K562 (cell line): ENCODE measurements at regions not wholly inside any gene's neighbourhood (a gene's known extent, or its start where the extent isn't known, plus 50 kb on each side); places are given as distances from the start of the nearest gene placed in this dataset.

ENCODE experiments used
- GABPB1 ChIP-seq: sonication (generic); formaldehyde crosslinking; IDR thresholded peaks from 2 replicates; pipeline ENCODE4 v1.8.0; 2022; ENCODE audit warnings: mild to moderate bottlenecking, missing genetic modification reagents
- RBM17 ChIP-seq: fragments of 200-400 bp; formaldehyde crosslinking; IDR thresholded peaks from 2 replicates; pipeline ENCODE4 v1.6.1; 2017; ENCODE audit warnings: low read depth, mild to moderate bottlenecking, low read length, borderline replicate concordance
- RBM25 ChIP-seq: fragments of 200-400 bp; formaldehyde crosslinking; IDR thresholded peaks from 2 replicates; pipeline ENCODE4 v1.6.1; 2018; ENCODE audit warnings: low read length, low read depth, moderate library complexity; ENCODE audit not compliant: severe bottlenecking
- ZNF408 ChIP-seq: fragments of 250-450 bp; sonication (Bioruptor Pico); IDR thresholded peaks from 2 replicates; pipeline ENCODE4 v1.4.0; 2020; ENCODE audit warnings: low read depth, mild to moderate bottlenecking, moderate library complexity
- TF ChIP-seq, protein P1 (sequence below), 2 experiments: fragments of 450-650 bp; IDR thresholded peaks; 2 replicates each; pipeline ENCODE4 v1.6.1; 2016; ENCODE audit warnings: mild to moderate bottlenecking in 2 of 2, borderline replicate concordance in 1 of 2, low read depth in 1 of 2, moderate library complexity in 1 of 2

DNA sequence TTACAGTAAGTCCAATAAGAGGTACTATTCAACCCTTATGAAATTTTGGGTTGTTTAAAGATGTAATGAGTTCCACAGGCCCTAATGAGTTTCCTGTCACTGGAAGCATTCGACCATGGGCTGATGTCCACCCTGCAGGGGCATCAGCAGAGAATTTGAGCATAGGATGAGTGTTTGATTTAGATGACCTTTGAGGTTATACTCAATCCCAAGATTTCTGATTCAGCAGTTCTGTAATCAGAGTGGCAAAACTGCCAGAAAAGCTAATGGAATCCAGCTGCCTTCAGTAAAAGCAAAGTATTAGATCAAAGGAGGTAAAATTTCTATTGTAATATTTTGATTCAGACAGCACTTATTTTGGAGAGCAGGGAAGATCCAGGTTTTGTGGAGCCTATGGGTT lies 68.3 kb downstream of the COX7C start (continued):
- TF ChIP-seq, protein P1, sequence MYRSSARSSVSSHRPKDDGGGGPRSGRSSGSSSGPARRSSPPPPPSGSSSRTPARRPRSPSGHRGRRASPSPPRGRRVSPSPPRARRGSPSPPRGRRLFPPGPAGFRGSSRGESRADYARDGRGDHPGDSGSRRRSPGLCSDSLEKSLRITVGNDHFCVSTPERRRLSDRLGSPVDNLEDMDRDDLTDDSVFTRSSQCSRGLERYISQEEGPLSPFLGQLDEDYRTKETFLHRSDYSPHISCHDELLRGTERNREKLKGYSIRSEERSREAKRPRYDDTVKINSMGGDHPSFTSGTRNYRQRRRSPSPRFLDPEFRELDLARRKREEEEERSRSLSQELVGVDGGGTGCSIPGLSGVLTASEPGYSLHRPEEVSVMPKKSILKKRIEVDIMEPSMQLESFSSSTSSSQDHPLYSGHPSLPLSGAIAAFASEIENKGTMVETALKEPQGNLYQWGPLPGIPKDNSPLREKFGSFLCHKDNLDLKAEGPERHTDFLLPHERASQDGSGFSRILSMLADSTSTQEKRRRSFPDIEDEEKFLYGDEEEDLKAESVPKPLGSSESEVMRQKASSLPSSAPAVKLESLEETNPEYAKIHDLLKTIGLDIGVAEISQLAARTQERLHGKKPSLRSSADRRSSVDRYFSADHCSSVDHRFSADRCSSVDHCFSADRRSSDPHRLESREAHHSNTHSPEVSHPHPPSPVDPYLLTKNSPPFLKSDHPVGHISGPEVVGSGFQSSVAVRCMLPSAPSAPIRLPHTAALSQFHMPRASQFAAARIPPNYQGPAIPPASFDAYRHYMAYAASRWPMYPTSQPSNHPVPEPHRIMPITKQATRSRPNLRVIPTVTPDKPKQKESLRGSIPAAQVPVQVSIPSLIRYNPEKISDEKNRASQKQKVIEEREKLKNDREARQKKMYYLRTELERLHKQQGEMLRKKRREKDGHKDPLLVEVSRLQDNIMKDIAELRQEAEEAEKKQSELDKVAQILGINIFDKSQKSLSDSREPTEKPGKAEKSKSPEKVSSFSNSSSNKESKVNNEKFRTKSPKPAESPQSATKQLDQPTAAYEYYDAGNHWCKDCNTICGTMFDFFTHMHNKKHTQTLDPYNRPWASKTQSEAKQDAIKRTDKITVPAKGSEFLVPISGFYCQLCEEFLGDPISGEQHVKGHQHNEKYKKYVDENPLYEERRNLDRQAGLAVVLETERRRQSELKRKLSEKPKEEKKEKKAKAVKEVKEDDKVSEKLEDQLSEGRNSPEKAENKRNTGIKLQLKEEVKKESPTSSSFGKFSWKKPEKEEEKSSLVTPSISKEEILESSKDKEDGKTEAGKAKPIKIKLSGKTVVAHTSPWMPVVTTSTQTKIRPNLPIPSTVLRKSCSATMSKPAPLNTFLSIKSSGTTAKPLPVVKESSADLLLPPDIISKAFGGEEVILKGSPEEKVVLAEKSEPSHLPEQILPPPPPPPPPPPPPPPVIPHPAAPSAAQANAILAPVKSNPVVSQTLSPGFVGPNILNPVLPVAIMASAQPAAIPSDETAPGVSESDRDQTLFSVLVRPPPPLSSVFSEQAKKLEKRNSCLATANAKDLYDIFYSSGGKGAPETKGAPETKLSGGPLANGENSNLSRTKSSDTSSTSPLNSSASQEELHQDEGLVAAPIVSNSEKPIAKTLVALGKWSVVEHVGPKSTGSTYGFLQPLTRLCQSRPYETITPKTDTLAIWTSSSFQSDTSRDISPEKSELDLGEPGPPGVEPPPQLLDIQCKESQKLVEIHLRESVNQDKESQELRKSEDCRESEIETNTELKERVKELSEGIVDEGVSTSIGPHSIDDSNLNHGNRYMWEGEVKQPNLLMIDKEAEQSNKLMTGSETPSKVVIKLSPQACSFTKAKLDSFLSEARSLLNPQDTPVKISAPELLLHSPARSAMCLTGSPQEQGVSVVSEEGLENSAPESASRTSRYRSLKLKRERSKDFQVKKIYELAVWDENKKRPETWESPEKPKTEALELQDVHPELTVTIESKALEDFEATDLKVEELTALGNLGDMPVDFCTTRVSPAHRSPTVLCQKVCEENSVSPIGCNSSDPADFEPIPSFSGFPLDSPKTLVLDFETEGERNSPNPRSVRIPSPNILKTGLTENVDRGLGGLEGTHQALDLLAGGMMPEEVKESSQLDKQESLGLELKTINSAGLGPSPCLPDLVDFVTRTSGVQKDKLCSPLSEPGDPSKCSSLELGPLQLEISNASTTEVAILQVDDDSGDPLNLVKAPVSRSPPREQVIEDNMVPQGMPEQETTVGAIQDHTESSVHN (IDR thresholded peaks at IDR 0.05; ENCODE audit: borderline replicate concordance in 1 of 2, low read depth in 1 of 2): no peak
- TF ChIP-seq ZNF408 (CRISPR knock-in tag): no peak
- no peak for TF ChIP-seq GABPB1
- no peak for TF ChIP-seq RBM25
- no peak for TF ChIP-seq RBM17
